Fibroblast of pulmonary artery (primary cell): ENCODE measurements at regions not wholly inside any gene's neighbourhood (a gene's known extent, or its start where the extent isn't known, plus 50 kb on each side); places are given as distances from the start of the nearest gene placed in this dataset.

ENCODE experiments used
- DNase-seq: peaks from one replicate; pipeline ENCODE4 v3.0.0-alpha.2; 2010; ENCODE audit warnings: low read depth
- H3K4me3 ChIP-seq: replicated peaks from 2 replicates; pipeline ENCODE4 v1.5.1; 2011; ENCODE audit warnings: low read depth, mild to moderate bottlenecking, control low read depth, low read length, moderate library complexity
- CTCF ChIP-seq: IDR thresholded peaks from 2 replicates; pipeline ENCODE4 v1.5.1; 2011; ENCODE audit warnings: mild to moderate bottlenecking, control low read depth, low read length, inconsistent platforms; ENCODE audit errors: missing control alignments

GRCh38 chr11:115736146-115736545, 231.9 kb upstream of the CADM1 start:
- no peak for DNase-seq
- H3K4me3 ChIP-seq: no peak overlapping the region
- TF ChIP-seq CTCF: no peak

GRCh38 chr11:115724666-115725065, 220.5 kb upstream of the CADM1 start:
- no peak overlapping the region for H3K4me3 ChIP-seq
- no peak for DNase-seq
- no peak for TF ChIP-seq CTCF

- no peak for TF ChIP-seq CTCF
- DNase-seq: no peak
- no peak overlapping the region for H3K4me3 ChIP-seq
Observed at GRCh38 chr11:115722711-115723110, 218.5 kb upstream of the CADM1 start.

- no peak for DNase-seq
- H3K4me3 ChIP-seq: no peak overlapping the region
- TF ChIP-seq CTCF: no peak
Observed at GRCh38 chr11:115721296-115721995, 217.2 kb upstream of the CADM1 start.

GRCh38 chr11:115720602-115721245, 216.5 kb upstream of the CADM1 start:
- DNase-seq: no peak
- H3K4me3 ChIP-seq: no peak overlapping the region
- no peak for TF ChIP-seq CTCF

GRCh38 chr11:115718945-115719344, 214.7 kb upstream of the CADM1 start:
- no peak for TF ChIP-seq CTCF
- DNase-seq: no peak
- no peak overlapping the region for H3K4me3 ChIP-seq

- TF ChIP-seq CTCF: no peak
- no peak overlapping the region for H3K4me3 ChIP-seq
- DNase-seq: no peak
Observed at GRCh38 chr11:115718106-115718505, 213.9 kb upstream of the CADM1 start.
